Cardiac muscle cell (in vitro differentiated cells and primary cell): ENCODE measurements at regions not wholly inside any gene's neighbourhood (a gene's known extent, or its start where the extent isn't known, plus 50 kb on each side); places are given as distances from the start of the nearest gene placed in this dataset.

Source experiments
- DNase-seq, 2 donors: peaks; one replicate each; pipeline versions ENCODE4 v3.0.0 to v3.0.0-alpha.2; 2010 to 2017; ENCODE audit warnings: low read depth in 1 of 2, low spot score in 1 of 2
- H3K27ac ChIP-seq: fragments of 200-600 bp; sonication (generic); 2 replicates; pipeline ENCODE4 v1.5.1; 2016
- H3K27me3 ChIP-seq: fragments of 200-600 bp; sonication (generic); 2 replicates; pipeline ENCODE4 v1.6.0; 2016; ENCODE audit warnings: control low read depth
- H3K36me3 ChIP-seq: fragments of 200-600 bp; sonication (generic); 2 replicates; pipeline ENCODE4 v1.5.1; 2016; ENCODE audit warnings: control low read depth
- H3K4me1 ChIP-seq: fragments of 200-600 bp; sonication (generic); 2 replicates; pipeline ENCODE4 v1.8.1; 2017; ENCODE audit warnings: low read depth, mild to moderate bottlenecking, mixed run types
- H3K4me3 ChIP-seq: fragments of 200-600 bp; sonication (generic); 2 replicates; pipeline ENCODE4 v1.5.1; 2016; ENCODE audit warnings: mild to moderate bottlenecking
- H3K9me3 ChIP-seq: fragments of 200-600 bp; sonication (generic); 2 replicates; pipeline ENCODE4 v1.5.1; 2017; ENCODE audit warnings: low read depth, mild to moderate bottlenecking, control low read depth
- CTCF ChIP-seq: IDR thresholded peaks from 2 replicates; pipeline ENCODE4 v1.5.1; 2012; ENCODE audit warnings: low read depth, mild to moderate bottlenecking, low read length

- H3K27ac ChIP-seq, result no peak overlapping the region
- H3K4me3 ChIP-seq, result no peak overlapping the region
- no peaks in the 10 kb centered on the region for H3K36me3 ChIP-seq
- no peaks in the 10 kb centered on the region for H3K27me3 ChIP-seq
- TF ChIP-seq CTCF, result no peak
- H3K9me3 ChIP-seq, result no peaks in the 10 kb centered on the region
- H3K4me1 ChIP-seq, result no peaks in the 10 kb centered on the region
- DNase-seq, result no peak
These were observed 176.3 kb downstream of the TLE1 start for GRCh38 chr9:81513059-81513458.

- no peaks in the 10 kb centered on the region for H3K4me1 ChIP-seq
- no peaks in the 10 kb centered on the region for H3K27me3 ChIP-seq
- H3K4me3 ChIP-seq, result no peak overlapping the region
- H3K9me3 ChIP-seq, result no peaks in the 10 kb centered on the region
- TF ChIP-seq CTCF, result no peak
- no peak overlapping the region for H3K27ac ChIP-seq
- DNase-seq, result no peak
- no peaks in the 10 kb centered on the region for H3K36me3 ChIP-seq
These were observed 176.7 kb downstream of the TLE1 start for GRCh38 chr9:81512641-81513040.

- H3K27ac ChIP-seq, result no peak overlapping the region
- no peak for TF ChIP-seq CTCF
- no peaks in the 10 kb centered on the region for H3K9me3 ChIP-seq
- no peaks in the 10 kb centered on the region for H3K27me3 ChIP-seq
- no peak for DNase-seq
- no peaks in the 10 kb centered on the region for H3K36me3 ChIP-seq
- no peaks in the 10 kb centered on the region for H3K4me1 ChIP-seq
- no peak overlapping the region for H3K4me3 ChIP-seq
These were observed 180.9 kb downstream of the TLE1 start for GRCh38 chr9:81508476-81508875.

- H3K4me1 ChIP-seq, result no peaks in the 10 kb centered on the region
- H3K27ac ChIP-seq, result no peak overlapping the region
- H3K4me3 ChIP-seq, result no peak overlapping the region
- H3K27me3 ChIP-seq, result no peaks in the 10 kb centered on the region
- no peaks in the 10 kb centered on the region for H3K36me3 ChIP-seq
- DNase-seq, result no peak
- TF ChIP-seq CTCF, result no peak
- no peaks in the 10 kb centered on the region for H3K9me3 ChIP-seq
These were observed 182.1 kb downstream of the TLE1 start for GRCh38 chr9:81506941-81507864.

GRCh38 chr9:81499594-81499993 lies 189.8 kb downstream of the TLE1 start:
- H3K27me3 ChIP-seq, result peaks cover 8% of the 10 kb centered on the region
- no peaks in the 10 kb centered on the region for H3K4me1 ChIP-seq
- no peaks in the 10 kb centered on the region for H3K9me3 ChIP-seq
- no peak for TF ChIP-seq CTCF
- no peak for DNase-seq
- H3K27ac ChIP-seq, result no peak overlapping the region
- H3K4me3 ChIP-seq, result no peak overlapping the region
- H3K36me3 ChIP-seq, result no peaks in the 10 kb centered on the region
